Loucy (cell line): ENCODE measurements at regions not wholly inside any gene's neighbourhood (a gene's known extent, or its start where the extent isn't known, plus 50 kb on each side); places are given as distances from the start of the nearest gene placed in this dataset.

Experiments
- CTCF ChIP-seq: fragments of 200-600 bp; sonication (generic); conservative IDR thresholded peaks from 2 replicates; pipeline ENCODE4 v1.5.1; 2014; ENCODE audit warnings: mild to moderate bottlenecking, antibody characterized with exemption, low read length
- EZH2phosphoT487 ChIP-seq: fragments of 200-600 bp; IDR thresholded peaks from 2 replicates; pipeline ENCODE4 v1.6.1; 2018; ENCODE audit warnings: antibody characterized with exemption, mild to moderate bottlenecking, moderate library complexity, borderline replicate concordance

- no peak for TF ChIP-seq CTCF
- no peak for TF ChIP-seq EZH2phosphoT487
These were observed 113.4 kb downstream of the MRM1 start for GRCh38 chr17:36714789-36715188.
